Mucosa of rectum (tissue), 2 donors: ENCODE measurements at regions not wholly inside any gene's neighbourhood (a gene's known extent, or its start where the extent isn't known, plus 50 kb on each side); places are given as distances from the start of the nearest gene placed in this dataset.

Source experiments
- H3K27ac ChIP-seq, 2 donors: one replicate each; pipeline ENCODE4 v1.7.0; 2013; ENCODE audit warnings: inconsistent platforms in 2 of 2, low read depth in 2 of 2, low read length in 2 of 2
- H3K27me3 ChIP-seq, 2 donors: one replicate each; pipeline ENCODE4 v1.7.0; 2013; ENCODE audit warnings: low read length in 2 of 2; ENCODE audit not compliant: control insufficient read depth in 2 of 2, insufficient read depth in 2 of 2
- H3K36me3 ChIP-seq, 2 donors: one replicate each; pipeline ENCODE4 v1.7.0; 2013; ENCODE audit warnings: low read length in 2 of 2; ENCODE audit not compliant: control insufficient read depth in 2 of 2, insufficient read depth in 2 of 2
- H3K4me1 ChIP-seq, 2 donors: one replicate each; pipeline ENCODE4 v1.7.0; 2013; ENCODE audit warnings: low read length in 2 of 2, mild to moderate bottlenecking in 1 of 2; ENCODE audit not compliant: control insufficient read depth in 2 of 2, insufficient read depth in 2 of 2
- H3K4me3 ChIP-seq, 2 donors: one replicate each; pipeline ENCODE4 v1.7.0; 2013; ENCODE audit warnings: low read length in 2 of 2
- H3K9ac ChIP-seq, 2 donors: one replicate each; pipeline ENCODE4 v1.7.0; 2013; ENCODE audit warnings: low read length in 2 of 2, low read depth in 1 of 2, mild to moderate bottlenecking in 1 of 2
- H3K9me3 ChIP-seq, 2 donors: one replicate each; pipeline ENCODE4 v1.7.0; 2013; ENCODE audit warnings: low read length in 2 of 2; ENCODE audit not compliant: control insufficient read depth in 2 of 2
- donor health status: healthy.
- donor health status: Normal muscosa, but diverticular disease.

DNA sequence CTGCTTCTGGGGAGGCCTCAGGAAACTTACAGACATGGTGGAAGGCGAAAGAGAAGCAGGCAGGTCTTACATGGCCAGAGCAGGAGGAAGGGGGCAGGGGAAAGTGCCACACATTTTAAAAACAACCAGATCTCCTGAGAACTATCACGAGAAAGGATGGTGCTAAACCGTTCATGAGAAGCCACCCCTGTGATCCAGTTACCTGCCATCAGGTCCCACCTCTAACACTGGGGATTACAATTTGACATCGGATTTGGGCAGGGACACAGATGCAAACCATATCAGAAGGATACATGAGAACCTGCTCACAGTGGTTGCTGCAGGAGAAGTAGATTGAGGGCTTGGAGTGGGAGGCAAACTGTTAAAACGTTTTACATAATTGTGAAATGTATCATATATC lies 152.2 kb downstream of the ADAMTS15 start:
- H3K27me3 ChIP-seq: no peaks in the 10 kb centered on the region
- no peaks in the 10 kb centered on the region for H3K36me3 ChIP-seq
- no peaks in the 10 kb centered on the region for H3K9me3 ChIP-seq
- peaks cover 0 to 9% of the 10 kb centered on the region in 2 donors for H3K4me1 ChIP-seq
- H3K9ac ChIP-seq: no peak overlapping the region
- no peak overlapping the region for H3K4me3 ChIP-seq
- no peak overlapping the region for H3K27ac ChIP-seq

DNA sequence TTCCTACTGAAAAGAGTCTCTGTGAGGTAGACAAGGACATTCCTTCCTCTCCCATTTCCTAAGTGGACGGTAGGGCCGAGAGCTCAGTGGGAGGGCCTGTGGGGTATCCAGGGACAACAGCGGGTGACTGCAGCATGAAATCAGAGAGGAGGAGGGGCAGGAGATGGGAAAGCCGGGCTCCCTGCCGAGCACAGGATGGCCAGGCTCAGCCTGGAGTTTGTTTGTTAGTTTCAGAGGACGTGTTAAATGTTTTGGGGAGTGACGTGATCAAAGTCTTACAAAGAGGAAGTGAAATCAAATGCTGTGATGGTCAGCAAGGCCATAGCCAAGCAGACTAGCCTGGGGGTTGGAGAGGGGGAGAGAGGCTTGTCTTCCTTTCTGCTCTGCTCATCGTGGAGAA lies 152.7 kb downstream of the ADAMTS15 start:
- no peaks in the 10 kb centered on the region for H3K9me3 ChIP-seq
- no peaks in the 10 kb centered on the region for H3K36me3 ChIP-seq
- no peak overlapping the region for H3K9ac ChIP-seq
- H3K4me3 ChIP-seq: no peak overlapping the region
- H3K4me1 ChIP-seq: peaks cover 0 to 9% of the 10 kb centered on the region in 2 donors
- no peaks in the 10 kb centered on the region for H3K27me3 ChIP-seq
- peak overlapping the region in 1 of 2 donors; percentile 10 for H3K27ac ChIP-seq

GRCh38 chr11:130601764-130602460 lies 153.5 kb downstream of the ADAMTS15 start:
- H3K36me3 ChIP-seq: no peaks in the 10 kb centered on the region
- no peak overlapping the region for H3K4me3 ChIP-seq
- H3K9ac ChIP-seq: no peak overlapping the region
- H3K27me3 ChIP-seq: no peaks in the 10 kb centered on the region
- peaks cover 0 to 9% of the 10 kb centered on the region in 2 donors for H3K4me1 ChIP-seq
- peak overlapping the region in 1 of 2 donors; percentile 10 for H3K27ac ChIP-seq
- H3K9me3 ChIP-seq: no peaks in the 10 kb centered on the region

- Histone ChIP-seq H3K27ac (peak overlapping the region; percentile 52 to 61), H3K9ac (no peak overlapping the region), H3K36me3 (no peaks in the 10 kb centered on the region), H3K4me1 (peaks cover 0 to 9% of the 10 kb centered on the region in 2 donors), H3K4me3 (no peak overlapping the region), H3K27me3 (no peaks in the 10 kb centered on the region), H3K9me3 (no peaks in the 10 kb centered on the region)
Measured at GRCh38 chr11:130602641-130603334, 154.3 kb downstream of the ADAMTS15 start.

- Histone ChIP-seq H3K36me3 (no peaks in the 10 kb centered on the region), H3K27ac (peak overlapping the region; percentile 52 to 61), H3K4me1 (peaks cover 0 to 9% of the 10 kb centered on the region in 2 donors), H3K9me3 (no peaks in the 10 kb centered on the region), H3K27me3 (no peaks in the 10 kb centered on the region), H3K4me3 (no peak overlapping the region), H3K9ac (no peak overlapping the region)
Measured at GRCh38 chr11:130603335-130603906, 155.0 kb downstream of the ADAMTS15 start.

DNA sequence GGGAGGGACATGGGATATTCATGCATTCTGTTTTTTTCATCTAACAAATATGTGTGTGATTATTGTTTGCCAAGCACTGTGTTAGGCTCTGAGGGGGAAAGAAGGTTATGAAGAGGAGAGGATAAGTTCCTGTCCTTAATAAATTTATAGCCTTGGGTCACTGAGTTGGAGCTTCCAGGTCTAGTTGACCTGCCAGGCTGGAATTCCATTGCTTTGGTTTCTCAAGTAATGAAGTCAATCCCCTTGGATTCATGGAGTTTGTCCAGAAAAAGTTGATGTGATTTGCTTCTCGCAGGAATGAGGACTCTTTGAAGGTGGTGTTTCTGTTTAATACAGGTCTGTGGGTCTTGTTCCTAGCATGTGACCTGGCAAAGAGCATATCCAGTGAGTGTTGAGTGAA lies 156.2 kb downstream of the ADAMTS15 start:
- no peak overlapping the region for H3K27ac ChIP-seq
- H3K9ac ChIP-seq: no peak overlapping the region
- H3K4me3 ChIP-seq: no peak overlapping the region
- H3K9me3 ChIP-seq: no peaks in the 10 kb centered on the region
- H3K4me1 ChIP-seq: peaks cover 0 to 9% of the 10 kb centered on the region in 2 donors
- no peaks in the 10 kb centered on the region for H3K27me3 ChIP-seq
- H3K36me3 ChIP-seq: no peaks in the 10 kb centered on the region

DNA sequence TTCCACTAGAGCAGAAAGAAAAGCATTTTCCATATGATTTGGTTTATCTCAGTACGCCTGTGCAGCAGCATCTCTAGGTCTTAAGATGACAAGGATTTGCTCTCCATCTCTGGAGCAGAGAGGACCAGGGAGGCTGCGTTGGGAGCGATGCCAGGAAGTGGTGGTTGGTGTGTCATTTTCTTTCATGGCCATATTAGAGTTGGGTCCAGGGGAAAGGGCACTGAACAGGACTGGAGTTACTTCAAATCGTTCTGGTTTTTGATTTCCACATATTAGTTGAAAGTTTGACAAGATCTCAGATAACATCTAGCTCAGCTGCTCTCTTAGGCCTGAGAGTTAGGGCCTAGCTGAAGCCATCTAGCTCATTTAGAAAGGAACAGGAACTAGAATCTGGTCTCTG lies 157.7 kb downstream of the ADAMTS15 start:
- Histone ChIP-seq H3K4me1 (peaks cover 0 to 9% of the 10 kb centered on the region in 2 donors), H3K4me3 (no peak overlapping the region), H3K9me3 (no peaks in the 10 kb centered on the region), H3K36me3 (no peaks in the 10 kb centered on the region), H3K9ac (no peak overlapping the region), H3K27me3 (no peaks in the 10 kb centered on the region), H3K27ac (no peak overlapping the region)

- Histone ChIP-seq H3K36me3 (no peaks in the 10 kb centered on the region), H3K27me3 (no peaks in the 10 kb centered on the region), H3K4me3 (no peak overlapping the region), H3K9ac (no peak overlapping the region), H3K9me3 (no peaks in the 10 kb centered on the region), H3K27ac (no peak overlapping the region), H3K4me1 (peaks cover 0 to 9% of the 10 kb centered on the region in 2 donors)
Measured at GRCh38 chr11:130606781-130607511, 158.5 kb downstream of the ADAMTS15 start.

GRCh38 chr11:130608287-130608686 lies 159.8 kb downstream of the ADAMTS15 start:
- Histone ChIP-seq H3K4me1 (peaks cover 0 to 2% of the 10 kb centered on the region in 2 donors), H3K27me3 (no peaks in the 10 kb centered on the region), H3K27ac (no peak overlapping the region), H3K9me3 (no peaks in the 10 kb centered on the region), H3K9ac (no peak overlapping the region), H3K4me3 (no peak overlapping the region), H3K36me3 (no peaks in the 10 kb centered on the region)
